ENCODE measurements at regions not wholly inside any gene's neighbourhood (a gene's known extent, or its start where the extent isn't known, plus 50 kb on each side); places are given as distances from the start of the nearest gene placed in this dataset.

GRCh38 chr3:36011791-36012190, 368.5 kb upstream of the STAC start:
- BruUV-seq (replicated peaks), result no TSS peak
- Histone ChIP-seq H3K36me3 (ENCODE audit: insufficient read depth, low read length, poor library complexity, severe bottlenecking) (no peaks in the 10 kb centered on the region), H3K27ac (ENCODE audit: low read depth, low read length, poor library complexity, severe bottlenecking) (no peak overlapping the region), H3K4me1 (ENCODE audit: insufficient read depth, low read length, poor library complexity, severe bottlenecking) (no peaks in the 10 kb centered on the region), H3K4me3 (ENCODE audit: low read depth, low read length, poor library complexity, severe bottlenecking) (no peak overlapping the region), H3K9me3 (ENCODE audit: low read depth, low read length, poor library complexity, severe bottlenecking) (no peaks in the 10 kb centered on the region), H3K27me3 (replicated peaks; ENCODE audit: insufficient read depth, low read depth, low read length, poor library complexity) (no peaks in the 10 kb centered on the region)
- POLR2A ChIA-PET (ENCODE audit: low non-redundant PET), result no interaction called here
- no peak for TF ChIP-seq EZH2 (IDR thresholded peaks at IDR 0.05; ENCODE audit: borderline replicate concordance, low read depth, low read length, poor library complexity, severe bottlenecking)
- TF ChIP-seq CTCF (conservative IDR thresholded peaks at IDR 0.05; ENCODE audit: low read depth, low read length), result no peak
- CTCF ChIA-PET, result no interaction called here
- intact Hi-C loops (cut with micrococcal nuclease; ENCODE audit: unreplicated experiment), result no loop called here
- no peak for DNase-seq (ENCODE audit: low spot score)

- Histone ChIP-seq H3K27me3 (replicated peaks; ENCODE audit: insufficient read depth, low read depth, low read length, poor library complexity) (peaks cover under 1% of the 10 kb centered on the region), H3K27ac (ENCODE audit: low read depth, low read length, poor library complexity, severe bottlenecking) (no peak overlapping the region), H3K9me3 (ENCODE audit: low read depth, low read length, poor library complexity, severe bottlenecking) (no peaks in the 10 kb centered on the region), H3K4me3 (ENCODE audit: low read depth, low read length, poor library complexity, severe bottlenecking) (no peak overlapping the region), H3K36me3 (ENCODE audit: insufficient read depth, low read length, poor library complexity, severe bottlenecking) (no peaks in the 10 kb centered on the region), H3K4me1 (ENCODE audit: insufficient read depth, low read length, poor library complexity, severe bottlenecking) (no peaks in the 10 kb centered on the region)
- BruUV-seq (replicated peaks), result no TSS peak
- no peak for DNase-seq (ENCODE audit: low spot score)
- ChIA-PET POLR2A (ENCODE audit: low non-redundant PET) (no interaction called here), CTCF (no interaction called here)
- no peak for TF ChIP-seq CTCF (conservative IDR thresholded peaks at IDR 0.05; ENCODE audit: low read depth, low read length)
- TF ChIP-seq EZH2 (IDR thresholded peaks at IDR 0.05; ENCODE audit: borderline replicate concordance, low read depth, low read length, poor library complexity, severe bottlenecking), result no peak
- intact Hi-C loops (cut with micrococcal nuclease; ENCODE audit: unreplicated experiment), result no loop called here
Measured at GRCh38 chr3:36013425-36013824, 366.9 kb upstream of the STAC start.

- no peaks in the 10 kb centered on the region for H3K36me3 ChIP-seq (ENCODE audit: insufficient read depth, low read length, poor library complexity, severe bottlenecking)
- DNase-seq (ENCODE audit: low spot score), result no peak
- H3K9me3 ChIP-seq (ENCODE audit: low read depth, low read length, poor library complexity, severe bottlenecking), result no peaks in the 10 kb centered on the region
- no peaks in the 10 kb centered on the region for H3K27me3 ChIP-seq (replicated peaks; ENCODE audit: insufficient read depth, low read depth, low read length, poor library complexity)
- TF ChIP-seq EZH2 (IDR thresholded peaks at IDR 0.05; ENCODE audit: borderline replicate concordance, low read depth, low read length, poor library complexity, severe bottlenecking) (no peak), CTCF (conservative IDR thresholded peaks at IDR 0.05; ENCODE audit: low read depth, low read length) (no peak)
- no TSS peak for BruUV-seq (replicated peaks)
- no peaks in the 10 kb centered on the region for H3K4me1 ChIP-seq (ENCODE audit: insufficient read depth, low read length, poor library complexity, severe bottlenecking)
- ChIA-PET CTCF (no interaction called here), POLR2A (ENCODE audit: low non-redundant PET) (no interaction called here)
- H3K4me3 ChIP-seq (ENCODE audit: low read depth, low read length, poor library complexity, severe bottlenecking), result no peak overlapping the region
- no peak overlapping the region for H3K27ac ChIP-seq (ENCODE audit: low read depth, low read length, poor library complexity, severe bottlenecking)
- intact Hi-C loops (cut with micrococcal nuclease; ENCODE audit: unreplicated experiment), result no loop called here
Measured at GRCh38 chr3:36025232-36025631, 355.1 kb upstream of the STAC start.
